Superior temporal gyrus (tissue), 1 donor: ENCODE measurements at regions not wholly inside any gene's neighbourhood (a gene's known extent, or its start where the extent isn't known, plus 50 kb on each side); places are given as distances from the start of the nearest gene placed in this dataset.
"Not testable (repeated sequence)": the region's sequence is repeated elsewhere in the genome, so short reads cannot be mapped to it uniquely, and the experiment has no call there.

Source experiments
- DNase-seq: peaks from one replicate; pipeline ENCODE4 v3.0.0-alpha.2; 2016; ENCODE audit errors: extremely low spot score

GRCh38 chr12:115898670-115899069, 378.8 kb downstream of the MED13L start:
- no peak for DNase-seq

GRCh38 chr12:115897729-115898128, 379.8 kb downstream of the MED13L start:
- no peak for DNase-seq

- DNase-seq, result no peak
Observed at GRCh38 chr12:115895247-115895646, 382.2 kb downstream of the MED13L start.

- no peak for DNase-seq
Observed at GRCh38 chr12:115891556-115892164, 385.8 kb downstream of the MED13L start.

- no peak for DNase-seq
Observed at GRCh38 chr12:115886666-115887065, 390.8 kb downstream of the MED13L start.

GRCh38 chr12:115885040-115885690, 392.3 kb downstream of the MED13L start:
- DNase-seq, result no peak

- no peak for DNase-seq
Observed at GRCh38 chr12:115882936-115883335, 394.6 kb downstream of the MED13L start.

GRCh38 chr12:115880238-115880637, 397.3 kb downstream of the MED13L start:
- DNase-seq, result no peak

- DNase-seq, result no peak
Observed at GRCh38 chr12:115879354-115879753, 398.1 kb downstream of the MED13L start.

- DNase-seq, result no peak
Observed at GRCh38 chr12:115873451-115874082, 403.9 kb downstream of the MED13L start.

GRCh38 chr12:115872919-115873357, 404.6 kb downstream of the MED13L start:
- DNase-seq, result no peak

GRCh38 chr12:115872212-115872611, 405.3 kb downstream of the MED13L start:
- DNase-seq, result no peak

- DNase-seq, result no peak
Observed at GRCh38 chr12:115871714-115872113, 405.8 kb downstream of the MED13L start.

GRCh38 chr12:115870510-115870909, 407.0 kb downstream of the MED13L start:
- no peak for DNase-seq

- no peak for DNase-seq
Observed at GRCh38 chr12:115870021-115870420, 407.5 kb downstream of the MED13L start.

- DNase-seq, result no peak
Observed at GRCh38 chr12:115869604-115870003, 407.9 kb downstream of the MED13L start.

- no peak for DNase-seq
Observed at GRCh38 chr12:115868624-115869023, 408.9 kb downstream of the MED13L start.

GRCh38 chr12:115867854-115868253, 409.6 kb downstream of the MED13L start:
- DNase-seq, result no peak

- DNase-seq, result no peak
Observed at GRCh38 chr12:115866909-115867525, 410.5 kb downstream of the MED13L start.

GRCh38 chr12:115866281-115866680, 411.2 kb downstream of the MED13L start:
- DNase-seq, result not testable (repeated sequence)

GRCh38 chr12:115864396-115864795, 413.1 kb downstream of the MED13L start:
- no peak for DNase-seq

- no peak for DNase-seq
Observed at GRCh38 chr12:115860619-115861018, 416.9 kb downstream of the MED13L start.

- DNase-seq, result peak; percentile 26
Observed at GRCh38 chr12:115859231-115859630, 418.3 kb downstream of the MED13L start.
